ENCODE measurements at regions not wholly inside any gene's neighbourhood (a gene's known extent, or its start where the extent isn't known, plus 50 kb on each side); places are given as distances from the start of the nearest gene placed in this dataset.
A peak's percentile ranks its signal among the peaks of the same experiment; 100 is the strongest.
"Not testable (repeated sequence)": the region's sequence is repeated elsewhere in the genome, so short reads cannot be mapped to it uniquely, and the experiment has no call there.

GRCh38 chr11:94235772-94236171 is 68.6 kb upstream of the IZUMO1R start:
- DNase-seq (ENCODE audit: low read depth, low spot score); H3K9ac ChIP-seq (ENCODE audit: insufficient read length, low read depth); H3K9me3 ChIP-seq (ENCODE audit: insufficient read depth, low read length); H3K4me1 ChIP-seq (ENCODE audit: insufficient read depth, insufficient read length); H3K36me3 ChIP-seq (ENCODE audit: insufficient read depth, insufficient read length, low read length); H3K27me3 ChIP-seq (ENCODE audit: insufficient read depth, insufficient read length); H3K4me3 ChIP-seq (ENCODE audit: insufficient read length, low read depth): not testable (repeated sequence)

DNA sequence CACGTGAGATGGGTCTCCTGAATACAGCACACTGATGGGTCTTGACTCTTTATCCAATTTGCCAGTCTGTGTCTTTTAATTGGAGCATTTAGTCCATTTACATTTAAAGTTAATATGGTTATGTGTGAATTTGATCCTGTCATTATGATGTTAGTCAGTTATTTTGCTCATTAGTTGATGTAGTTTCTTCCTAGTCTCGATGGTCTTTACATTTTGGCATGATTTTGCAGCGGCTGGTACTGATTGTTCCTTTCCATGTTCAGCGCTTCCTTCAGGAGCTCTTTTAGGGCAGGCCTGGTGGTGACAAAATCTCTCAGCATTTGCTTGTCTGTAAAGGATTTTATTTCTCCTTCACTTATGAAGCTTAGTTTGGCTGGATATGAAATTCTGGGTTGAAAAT is 68.0 kb upstream of the IZUMO1R start:
- H3K4me1 ChIP-seq (ENCODE audit: insufficient read depth, insufficient read length); H3K36me3 ChIP-seq (ENCODE audit: insufficient read depth, insufficient read length, low read length); H3K9me3 ChIP-seq (ENCODE audit: insufficient read depth, low read length); H3K9ac ChIP-seq (ENCODE audit: insufficient read length, low read depth); H3K4me3 ChIP-seq (ENCODE audit: insufficient read length, low read depth); H3K27me3 ChIP-seq (ENCODE audit: insufficient read depth, insufficient read length); DNase-seq (ENCODE audit: low read depth, low spot score): not testable (repeated sequence)

DNA sequence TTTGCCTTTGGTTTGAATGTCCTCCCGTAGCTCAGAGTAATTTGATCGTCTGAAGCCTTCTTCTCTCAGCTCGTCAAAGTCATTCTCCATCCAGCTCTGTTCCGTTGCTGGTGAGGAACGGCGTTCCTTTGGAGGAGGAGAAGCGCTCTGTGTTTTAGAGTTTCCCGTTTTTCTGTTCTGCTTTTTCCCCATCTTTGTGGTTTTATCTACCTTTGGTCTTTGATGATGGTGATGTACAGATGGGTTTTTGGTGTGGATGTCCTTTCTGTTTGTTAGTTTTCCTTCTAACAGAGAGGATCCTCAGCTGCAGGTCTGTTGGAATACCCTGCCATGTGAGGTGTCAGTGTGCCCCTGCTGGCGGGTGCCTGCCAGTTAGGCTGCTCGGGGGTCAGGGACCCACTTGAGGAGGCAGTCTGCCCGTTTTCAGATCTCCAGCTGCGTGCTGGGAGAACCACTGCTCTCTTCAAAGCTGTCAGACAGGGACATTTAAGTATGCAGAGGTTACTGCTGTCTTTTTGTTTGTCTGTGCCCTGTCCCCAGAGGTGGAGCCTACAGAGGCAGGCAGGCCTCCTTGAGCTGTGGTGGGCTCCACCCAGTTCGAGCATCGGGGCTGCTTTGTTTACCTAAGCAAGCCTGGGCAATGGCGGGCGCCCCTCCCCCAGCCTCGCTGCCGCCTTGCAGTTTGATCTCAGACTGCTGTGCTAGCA is 66.8 kb upstream of the IZUMO1R start:
- not testable (repeated sequence) for H3K36me3 ChIP-seq (ENCODE audit: insufficient read depth, insufficient read length, low read length); H3K9ac ChIP-seq (ENCODE audit: insufficient read length, low read depth); H3K4me1 ChIP-seq (ENCODE audit: insufficient read depth, insufficient read length); DNase-seq (ENCODE audit: low read depth, low spot score); H3K27me3 ChIP-seq (ENCODE audit: insufficient read depth, insufficient read length); H3K9me3 ChIP-seq (ENCODE audit: insufficient read depth, low read length)
- peak overlapping the region; percentile 53 for H3K4me3 ChIP-seq (ENCODE audit: insufficient read length, low read depth)

DNA sequence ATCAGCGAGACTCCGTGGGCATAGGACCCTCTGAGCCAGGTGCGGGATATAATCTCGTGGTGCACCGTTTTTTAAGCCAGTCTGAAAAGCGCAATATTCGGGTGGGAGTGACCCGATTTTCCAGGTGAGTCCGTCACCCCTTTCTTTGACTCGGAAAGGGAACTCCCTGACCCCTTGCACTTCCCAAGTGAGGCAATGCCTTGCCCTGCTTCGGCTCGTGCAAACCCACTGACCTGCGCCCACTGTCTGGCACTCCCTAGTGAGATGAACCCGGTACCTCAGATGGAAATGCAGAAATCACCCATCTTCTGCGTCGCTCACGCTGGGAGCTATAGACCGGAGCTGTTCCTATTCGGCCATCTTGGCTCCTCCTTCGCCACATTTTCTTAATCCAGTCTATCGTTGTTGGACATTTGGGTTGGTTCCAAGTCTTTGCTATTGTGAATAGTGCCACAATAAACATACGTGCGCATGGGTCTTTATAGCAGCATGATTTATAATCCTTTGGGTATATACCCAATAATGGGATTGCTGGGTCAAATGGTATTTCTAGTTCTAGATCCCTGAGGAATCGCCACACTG is 66.1 kb upstream of the IZUMO1R start:
- not testable (repeated sequence) for H3K9me3 ChIP-seq (ENCODE audit: insufficient read depth, low read length); DNase-seq (ENCODE audit: low read depth, low spot score); H3K36me3 ChIP-seq (ENCODE audit: insufficient read depth, insufficient read length, low read length); H3K27me3 ChIP-seq (ENCODE audit: insufficient read depth, insufficient read length); H3K4me1 ChIP-seq (ENCODE audit: insufficient read depth, insufficient read length)
- peak overlapping the region; percentile 53 for H3K4me3 ChIP-seq (ENCODE audit: insufficient read length, low read depth)
- peak; percentile 30 for TF ChIP-seq YY1 (IDR thresholded peaks at IDR 0.05; ENCODE audit: insufficient read depth, insufficient read length)
- peak overlapping the region; percentile 56 for H3K9ac ChIP-seq (ENCODE audit: insufficient read length, low read depth)

- not testable (repeated sequence) for DNase-seq (ENCODE audit: low read depth, low spot score); H3K4me3 ChIP-seq (ENCODE audit: insufficient read length, low read depth); H3K27me3 ChIP-seq (ENCODE audit: insufficient read depth, insufficient read length); H3K36me3 ChIP-seq (ENCODE audit: insufficient read depth, insufficient read length, low read length); H3K9me3 ChIP-seq (ENCODE audit: insufficient read depth, low read length); H3K4me1 ChIP-seq (ENCODE audit: insufficient read depth, insufficient read length); H3K9ac ChIP-seq (ENCODE audit: insufficient read length, low read depth)
Observed at GRCh38 chr11:94238774-94239173, 65.6 kb upstream of the IZUMO1R start.

GRCh38 chr11:94241896-94242295 is 62.5 kb upstream of the IZUMO1R start:
- no peaks in the 10 kb centered on the region for H3K36me3 ChIP-seq (ENCODE audit: insufficient read depth, insufficient read length, low read length)

GRCh38 chr11:94243571-94244515 is 60.5 kb upstream of the IZUMO1R start:
- no peak overlapping the region for H3K9ac ChIP-seq (ENCODE audit: insufficient read length, low read depth)
- H3K4me3 ChIP-seq (ENCODE audit: insufficient read length, low read depth), result no peak overlapping the region
- peaks cover 14% of the 10 kb centered on the region; the same call in 1 of the 2 replicates for H3K9me3 ChIP-seq (ENCODE audit: insufficient read depth, low read length)
- no peak for TF ChIP-seq ZNF274 (IDR thresholded peaks at IDR 0.05; ENCODE audit: low read depth, low read length)
- TF ChIP-seq SUZ12 (IDR thresholded peaks at IDR 0.05; ENCODE audit: extremely low read depth, insufficient read depth, insufficient read length), result no peak
- no peak for DNase-seq (ENCODE audit: low read depth, low spot score)
- H3K27me3 ChIP-seq (ENCODE audit: insufficient read depth, insufficient read length), result no peaks in the 10 kb centered on the region
- H3K4me1 ChIP-seq (ENCODE audit: insufficient read depth, insufficient read length), result no peaks in the 10 kb centered on the region
- no peaks in the 10 kb centered on the region for H3K36me3 ChIP-seq (ENCODE audit: insufficient read depth, insufficient read length, low read length)

More at GRCh38 chr11:94241896-94242295, 62.5 kb upstream of the IZUMO1R start:
- no peak for TF ChIP-seq ZNF274 (IDR thresholded peaks at IDR 0.05; ENCODE audit: low read depth, low read length)
- TF ChIP-seq SUZ12 (IDR thresholded peaks at IDR 0.05; ENCODE audit: extremely low read depth, insufficient read depth, insufficient read length), result no peak
- no peak for TF ChIP-seq YY1 (IDR thresholded peaks at IDR 0.05; ENCODE audit: insufficient read depth, insufficient read length)
- Histone ChIP-seq H3K9me3 (ENCODE audit: insufficient read depth, low read length) (0 out of 2 replicates have a peak, but pooled peaks cover 3% of the 10 kb centered on the region), H3K4me1 (ENCODE audit: insufficient read depth, insufficient read length) (no peaks in the 10 kb centered on the region), H3K27me3 (ENCODE audit: insufficient read depth, insufficient read length) (no peaks in the 10 kb centered on the region), H3K9ac (ENCODE audit: insufficient read length, low read depth) (no peak overlapping the region), H3K4me3 (ENCODE audit: insufficient read length, low read depth) (no peak overlapping the region)
- DNase-seq (ENCODE audit: low read depth, low spot score), result no peak

Data from NT2/D1 (cell line).